ENCODE measurements at regions not wholly inside any gene's neighbourhood (a gene's known extent, or its start where the extent isn't known, plus 50 kb on each side); places are given as distances from the start of the nearest gene placed in this dataset.
"Not testable (repeated sequence)": the region's sequence is repeated elsewhere in the genome, so short reads cannot be mapped to it uniquely, and the experiment has no call there.

- not testable (repeated sequence) for TF ChIP-seq POLR2A, CTCF (IDR thresholded peaks at IDR 0.05)
Observed at GRCh38 chr1:805310-805709, 118.4 kb upstream of the SAMD11 start.
